Cardiac muscle cell (in vitro differentiated cells and primary cell): ENCODE measurements at regions not wholly inside any gene's neighbourhood (a gene's known extent, or its start where the extent isn't known, plus 50 kb on each side); places are given as distances from the start of the nearest gene placed in this dataset.

Experiments
- DNase-seq, 2 donors: peaks; one replicate each; pipeline versions ENCODE4 v3.0.0 to v3.0.0-alpha.2; 2010 to 2017; ENCODE audit warnings: low read depth in 1 of 2, low spot score in 1 of 2
- H3K27ac ChIP-seq: fragments of 200-600 bp; sonication (generic); 2 replicates; pipeline ENCODE4 v1.5.1; 2016
- H3K27me3 ChIP-seq: fragments of 200-600 bp; sonication (generic); 2 replicates; pipeline ENCODE4 v1.6.0; 2016; ENCODE audit warnings: control low read depth
- H3K36me3 ChIP-seq: fragments of 200-600 bp; sonication (generic); 2 replicates; pipeline ENCODE4 v1.5.1; 2016; ENCODE audit warnings: control low read depth
- H3K4me1 ChIP-seq: fragments of 200-600 bp; sonication (generic); 2 replicates; pipeline ENCODE4 v1.8.1; 2017; ENCODE audit warnings: low read depth, mild to moderate bottlenecking, mixed run types
- H3K4me3 ChIP-seq: fragments of 200-600 bp; sonication (generic); 2 replicates; pipeline ENCODE4 v1.5.1; 2016; ENCODE audit warnings: mild to moderate bottlenecking
- H3K9me3 ChIP-seq: fragments of 200-600 bp; sonication (generic); 2 replicates; pipeline ENCODE4 v1.5.1; 2017; ENCODE audit warnings: low read depth, mild to moderate bottlenecking, control low read depth
- TF ChIP-seq, protein P1 (sequence below): IDR thresholded peaks from 2 replicates; pipeline ENCODE4 v1.5.1; 2012; ENCODE audit warnings: low read depth, mild to moderate bottlenecking, low read length

DNA sequence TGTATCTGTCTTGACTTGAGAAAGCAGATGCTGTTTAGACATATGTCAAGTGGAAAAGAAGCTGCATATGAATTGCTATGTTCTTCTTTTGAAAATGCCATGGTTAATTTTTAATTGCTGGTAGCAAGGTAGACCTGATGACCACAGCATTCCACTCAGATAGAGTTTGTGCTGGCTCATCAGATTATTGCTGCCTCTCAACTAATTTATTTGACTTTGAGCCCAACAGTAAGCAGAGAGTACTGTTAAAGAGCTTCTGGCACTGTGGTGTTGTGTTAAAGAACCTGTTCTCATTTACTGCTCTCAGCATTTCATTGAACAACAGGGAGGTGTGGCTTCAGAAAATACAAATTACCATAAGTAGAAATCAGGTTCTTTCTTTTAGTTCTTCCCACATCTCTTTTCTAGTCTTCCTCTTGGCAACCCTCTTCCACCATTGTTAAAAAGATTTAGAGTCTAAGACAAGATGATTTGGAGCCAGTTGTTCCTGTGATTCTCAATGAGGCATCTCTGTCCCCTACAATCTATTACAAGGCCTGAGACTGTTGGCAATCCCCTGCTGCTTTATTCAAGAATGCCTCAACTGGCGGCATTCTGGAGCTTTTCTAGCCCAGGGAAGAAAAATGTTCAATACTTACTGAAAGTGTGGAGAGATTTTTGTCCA is 967.6 kb upstream of the GJE1 start:
- Histone ChIP-seq H3K4me1 (peaks cover 3% of the 10 kb centered on the region), H3K9me3 (peaks cover 3% of the 10 kb centered on the region), H3K4me3 (no peak overlapping the region), H3K27ac (peak overlapping the region; percentile 62), H3K27me3 (no peaks in the 10 kb centered on the region), H3K36me3 (no peaks in the 10 kb centered on the region)
- no peak for DNase-seq
- TF ChIP-seq, protein P1, sequence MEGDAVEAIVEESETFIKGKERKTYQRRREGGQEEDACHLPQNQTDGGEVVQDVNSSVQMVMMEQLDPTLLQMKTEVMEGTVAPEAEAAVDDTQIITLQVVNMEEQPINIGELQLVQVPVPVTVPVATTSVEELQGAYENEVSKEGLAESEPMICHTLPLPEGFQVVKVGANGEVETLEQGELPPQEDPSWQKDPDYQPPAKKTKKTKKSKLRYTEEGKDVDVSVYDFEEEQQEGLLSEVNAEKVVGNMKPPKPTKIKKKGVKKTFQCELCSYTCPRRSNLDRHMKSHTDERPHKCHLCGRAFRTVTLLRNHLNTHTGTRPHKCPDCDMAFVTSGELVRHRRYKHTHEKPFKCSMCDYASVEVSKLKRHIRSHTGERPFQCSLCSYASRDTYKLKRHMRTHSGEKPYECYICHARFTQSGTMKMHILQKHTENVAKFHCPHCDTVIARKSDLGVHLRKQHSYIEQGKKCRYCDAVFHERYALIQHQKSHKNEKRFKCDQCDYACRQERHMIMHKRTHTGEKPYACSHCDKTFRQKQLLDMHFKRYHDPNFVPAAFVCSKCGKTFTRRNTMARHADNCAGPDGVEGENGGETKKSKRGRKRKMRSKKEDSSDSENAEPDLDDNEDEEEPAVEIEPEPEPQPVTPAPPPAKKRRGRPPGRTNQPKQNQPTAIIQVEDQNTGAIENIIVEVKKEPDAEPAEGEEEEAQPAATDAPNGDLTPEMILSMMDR = no peak

GRCh38 chr6:141164042-141164743 is 968.5 kb upstream of the GJE1 start:
- TF ChIP-seq, protein P1 = no peak
- peaks cover 8% of the 10 kb centered on the region for H3K4me1 ChIP-seq
- peaks cover 3% of the 10 kb centered on the region for H3K9me3 ChIP-seq
- no peaks in the 10 kb centered on the region for H3K36me3 ChIP-seq
- DNase-seq = peak in 1 of 2 donors; percentile 63
- H3K27me3 ChIP-seq = no peaks in the 10 kb centered on the region
- H3K27ac ChIP-seq = peak overlapping the region; percentile 62
- H3K4me3 ChIP-seq = no peak overlapping the region

- H3K27ac ChIP-seq = no peak overlapping the region
- H3K9me3 ChIP-seq = peaks cover 3% of the 10 kb centered on the region
- no peaks in the 10 kb centered on the region for H3K27me3 ChIP-seq
- no peaks in the 10 kb centered on the region for H3K36me3 ChIP-seq
- TF ChIP-seq, protein P1 = no peak
- no peak for DNase-seq
- peaks cover 17% of the 10 kb centered on the region for H3K4me1 ChIP-seq
- H3K4me3 ChIP-seq = no peak overlapping the region
Measured at GRCh38 chr6:141163107-141163506, 969.6 kb upstream of the GJE1 start.

- Histone ChIP-seq H3K9me3 (peaks cover under 1% of the 10 kb centered on the region), H3K36me3 (no peaks in the 10 kb centered on the region), H3K4me3 (no peak overlapping the region), H3K4me1 (peaks cover 17% of the 10 kb centered on the region), H3K27ac (peak overlapping the region; percentile 69), H3K27me3 (no peaks in the 10 kb centered on the region)
- DNase-seq = peak in 1 of 2 donors; percentile 22
- TF ChIP-seq, protein P1 = no peak
Measured at GRCh38 chr6:141158740-141159139, 974.0 kb upstream of the GJE1 start.

- TF ChIP-seq, protein P1 = no peak
- Histone ChIP-seq H3K4me3 (no peak overlapping the region), H3K9me3 (no peaks in the 10 kb centered on the region), H3K36me3 (no peaks in the 10 kb centered on the region), H3K27me3 (no peaks in the 10 kb centered on the region), H3K4me1 (peaks cover 3% of the 10 kb centered on the region), H3K27ac (no peak overlapping the region)
- no peak for DNase-seq
Measured at GRCh38 chr6:141153563-141153962, 979.2 kb upstream of the GJE1 start.
